Stimulated activated memory B cell treated with anti-CD40 and anti-IgM and Interleukin-4, amounts not matched to agents 10 μg/mL and 1 μg/mL and 100 μg/mL, for 72 hours (primary cell): ENCODE measurements at regions not wholly inside any gene's neighbourhood (a gene's known extent, or its start where the extent isn't known, plus 50 kb on each side); places are given as distances from the start of the nearest gene placed in this dataset.

Experiments
- ATAC-seq: fragments of 150-1000 bp; cut with Tn5 transposase; 2 replicates; pipeline ENCODE4 v1.10.0; 2021
- H3K27ac Mint-ChIP-seq: one replicate; pipeline ENCODE4 v1.8.0; 2022; ENCODE audit warnings: mild to moderate bottlenecking, mixed read lengths
- H3K27me3 Mint-ChIP-seq: one replicate; pipeline ENCODE4 v1.8.0; 2022; ENCODE audit warnings: mixed read lengths
- H3K36me3 Mint-ChIP-seq: one replicate; pipeline ENCODE4 v1.8.0; 2022; ENCODE audit warnings: mixed read lengths
- H3K4me1 Mint-ChIP-seq: one replicate; pipeline ENCODE4 v1.8.0; 2022; ENCODE audit warnings: mixed read lengths
- H3K4me3 Mint-ChIP-seq: one replicate; pipeline ENCODE4 v1.8.0; 2022; ENCODE audit warnings: mild to moderate bottlenecking, moderate library complexity, mixed read lengths
- H3K9me3 Mint-ChIP-seq: one replicate; pipeline ENCODE4 v1.8.0; 2022; ENCODE audit warnings: mixed read lengths

- Mint-ChIP-seq H3K27ac (no peak overlapping the region), H3K9me3 (peaks cover 8% of the 10 kb centered on the region), H3K4me1 (no peaks in the 10 kb centered on the region), H3K36me3 (no peaks in the 10 kb centered on the region), H3K4me3 (no peak overlapping the region), H3K27me3 (peaks cover 5% of the 10 kb centered on the region)
- ATAC-seq: no peak
Measured at GRCh38 chr21:16187603-16188301, 458.0 kb downstream of the USP25 start.

GRCh38 chr21:16192902-16193301 is 463.1 kb downstream of the USP25 start:
- ATAC-seq: no peak
- no peak overlapping the region for H3K4me3 Mint-ChIP-seq
- H3K9me3 Mint-ChIP-seq: peaks cover 8% of the 10 kb centered on the region
- H3K27ac Mint-ChIP-seq: no peak overlapping the region
- peaks cover 8% of the 10 kb centered on the region for H3K4me1 Mint-ChIP-seq
- no peaks in the 10 kb centered on the region for H3K27me3 Mint-ChIP-seq
- no peaks in the 10 kb centered on the region for H3K36me3 Mint-ChIP-seq

- ATAC-seq: peak; percentile 20
Measured at GRCh38 chr21:16193496-16194094, 463.8 kb downstream of the USP25 start.

GRCh38 chr21:16194095-16194787 is 464.5 kb downstream of the USP25 start:
- Mint-ChIP-seq H3K4me1 (peaks cover 8% of the 10 kb centered on the region), H3K27ac (no peak overlapping the region), H3K4me3 (peak overlapping the region; percentile 18), H3K36me3 (no peaks in the 10 kb centered on the region), H3K27me3 (no peaks in the 10 kb centered on the region), H3K9me3 (peaks cover 8% of the 10 kb centered on the region)
- peak; percentile 39 for ATAC-seq

More at GRCh38 chr21:16193496-16194094, 463.8 kb downstream of the USP25 start:
- H3K27me3 Mint-ChIP-seq: no peaks in the 10 kb centered on the region
- no peak overlapping the region for H3K27ac Mint-ChIP-seq
- H3K9me3 Mint-ChIP-seq: peaks cover 8% of the 10 kb centered on the region
- H3K36me3 Mint-ChIP-seq: no peaks in the 10 kb centered on the region
- H3K4me3 Mint-ChIP-seq: no peak overlapping the region
- peaks cover 8% of the 10 kb centered on the region for H3K4me1 Mint-ChIP-seq

- Mint-ChIP-seq H3K36me3 (no peaks in the 10 kb centered on the region), H3K27ac (no peak overlapping the region), H3K4me1 (peaks cover 8% of the 10 kb centered on the region), H3K4me3 (no peak overlapping the region), H3K9me3 (peaks cover 8% of the 10 kb centered on the region), H3K27me3 (no peaks in the 10 kb centered on the region)
- no peak for ATAC-seq
Measured at GRCh38 chr21:16194788-16195537, 465.2 kb downstream of the USP25 start.

- peaks cover 8% of the 10 kb centered on the region for H3K4me1 Mint-ChIP-seq
- no peaks in the 10 kb centered on the region for H3K27me3 Mint-ChIP-seq
- no peak overlapping the region for H3K4me3 Mint-ChIP-seq
- no peak overlapping the region for H3K27ac Mint-ChIP-seq
- H3K36me3 Mint-ChIP-seq: no peaks in the 10 kb centered on the region
- ATAC-seq: no peak
- peaks cover 6% of the 10 kb centered on the region for H3K9me3 Mint-ChIP-seq
Measured at GRCh38 chr21:16195538-16195910, 465.7 kb downstream of the USP25 start.

GRCh38 chr21:16196001-16196400 is 466.2 kb downstream of the USP25 start:
- no peaks in the 10 kb centered on the region for H3K36me3 Mint-ChIP-seq
- H3K9me3 Mint-ChIP-seq: peaks cover 2% of the 10 kb centered on the region
- ATAC-seq: no peak
- H3K4me3 Mint-ChIP-seq: no peak overlapping the region
- no peak overlapping the region for H3K27ac Mint-ChIP-seq
- no peaks in the 10 kb centered on the region for H3K27me3 Mint-ChIP-seq
- peaks cover 8% of the 10 kb centered on the region for H3K4me1 Mint-ChIP-seq

- Mint-ChIP-seq H3K27ac (no peak overlapping the region), H3K4me3 (no peak overlapping the region), H3K9me3 (peaks cover 2% of the 10 kb centered on the region), H3K36me3 (no peaks in the 10 kb centered on the region), H3K4me1 (peaks cover 8% of the 10 kb centered on the region), H3K27me3 (no peaks in the 10 kb centered on the region)
- no peak for ATAC-seq
Measured at GRCh38 chr21:16198546-16198945, 468.8 kb downstream of the USP25 start.

GRCh38 chr21:16199539-16199938 is 469.8 kb downstream of the USP25 start:
- peaks cover 1% of the 10 kb centered on the region for H3K4me1 Mint-ChIP-seq
- no peak overlapping the region for H3K27ac Mint-ChIP-seq
- H3K36me3 Mint-ChIP-seq: no peaks in the 10 kb centered on the region
- H3K4me3 Mint-ChIP-seq: no peak overlapping the region
- H3K27me3 Mint-ChIP-seq: no peaks in the 10 kb centered on the region
- peaks cover 2% of the 10 kb centered on the region for H3K9me3 Mint-ChIP-seq
- ATAC-seq: no peak

GRCh38 chr21:16201718-16202117 is 471.9 kb downstream of the USP25 start:
- Mint-ChIP-seq H3K36me3 (no peaks in the 10 kb centered on the region), H3K27me3 (no peaks in the 10 kb centered on the region)

GRCh38 chr21:16205527-16205926 is 475.7 kb downstream of the USP25 start:
- no peak for ATAC-seq
- H3K27ac Mint-ChIP-seq: no peak overlapping the region
- H3K9me3 Mint-ChIP-seq: peaks cover 2% of the 10 kb centered on the region
- no peaks in the 10 kb centered on the region for H3K27me3 Mint-ChIP-seq
- no peak overlapping the region for H3K4me3 Mint-ChIP-seq
- H3K36me3 Mint-ChIP-seq: no peaks in the 10 kb centered on the region
- H3K4me1 Mint-ChIP-seq: no peaks in the 10 kb centered on the region

More at GRCh38 chr21:16201718-16202117, 471.9 kb downstream of the USP25 start:
- Mint-ChIP-seq H3K27ac (no peak overlapping the region), H3K4me1 (no peaks in the 10 kb centered on the region), H3K4me3 (no peak overlapping the region), H3K9me3 (peaks cover 2% of the 10 kb centered on the region)
- no peak for ATAC-seq

GRCh38 chr21:16211339-16212303 is 481.8 kb downstream of the USP25 start:
- Mint-ChIP-seq H3K27me3 (no peaks in the 10 kb centered on the region), H3K4me1 (no peaks in the 10 kb centered on the region)
- peak; percentile 42 for ATAC-seq

GRCh38 chr21:16213518-16213917 is 483.7 kb downstream of the USP25 start:
- Mint-ChIP-seq H3K4me1 (no peaks in the 10 kb centered on the region), H3K9me3 (no peaks in the 10 kb centered on the region), H3K27me3 (no peaks in the 10 kb centered on the region), H3K27ac (no peak overlapping the region), H3K4me3 (no peak overlapping the region), H3K36me3 (no peaks in the 10 kb centered on the region)
- no peak for ATAC-seq

More at GRCh38 chr21:16211339-16212303, 481.8 kb downstream of the USP25 start:
- Mint-ChIP-seq H3K9me3 (no peaks in the 10 kb centered on the region), H3K4me3 (no peak overlapping the region), H3K36me3 (no peaks in the 10 kb centered on the region), H3K27ac (no peak overlapping the region)

GRCh38 chr21:16215193-16215592 is 485.4 kb downstream of the USP25 start:
- Mint-ChIP-seq H3K27ac (no peak overlapping the region), H3K36me3 (no peaks in the 10 kb centered on the region), H3K4me3 (no peak overlapping the region), H3K27me3 (no peaks in the 10 kb centered on the region), H3K4me1 (no peaks in the 10 kb centered on the region), H3K9me3 (no peaks in the 10 kb centered on the region)
- ATAC-seq: no peak
